DND-41 (cell line): ENCODE measurements at regions not wholly inside any gene's neighbourhood (a gene's known extent, or its start where the extent isn't known, plus 50 kb on each side); places are given as distances from the start of the nearest gene placed in this dataset.

Experiments
- ATAC-seq: fragments of 200-7000 bp; cut with Tn5 transposase; 3 replicates; pipeline ENCODE4 v1.9.1; 2021; ENCODE audit warnings: low read depth; ENCODE audit not compliant: insufficient read depth
- DNase-seq: peaks from one replicate; pipeline ENCODE4 v3.0.0-alpha.2; 2020
- H2AFZ ChIP-seq: 2 replicates; pipeline ENCODE4 v1.6.0; 2012; ENCODE audit warnings: low read depth, low read length
- H3K27ac ChIP-seq: 2 replicates; pipeline ENCODE4 v1.5.1; 2012; ENCODE audit warnings: low read length, inconsistent platforms
- H3K27me3 ChIP-seq: fragments of 200-600 bp; sonication (generic); 2 replicates; pipeline ENCODE4 v1.6.0; 2012; ENCODE audit warnings: low read length, mild to moderate bottlenecking, inconsistent platforms; ENCODE audit not compliant: insufficient read depth, poor library complexity
- H3K36me3 ChIP-seq: 2 replicates; pipeline ENCODE4 v1.5.1; 2012; ENCODE audit warnings: low read length, inconsistent platforms; ENCODE audit not compliant: insufficient read depth
- H3K4me1 ChIP-seq: 2 replicates; pipeline ENCODE4 v1.5.1; 2012; ENCODE audit warnings: mild to moderate bottlenecking, low read length; ENCODE audit not compliant: insufficient read depth
- H3K4me2 ChIP-seq: 2 replicates; pipeline ENCODE4 v1.6.0; 2012; ENCODE audit warnings: mild to moderate bottlenecking, moderate library complexity, low read length, inconsistent platforms; ENCODE audit not compliant: insufficient read depth
- H3K4me3 ChIP-seq, 2 experiments: fragments of 200-600 bp in 1 of 2; shearing (Covaris generic) in 1 of 2; 2 replicates each; pipeline ENCODE4 v1.5.1; 2012 to 2016; ENCODE audit warnings: inconsistent platforms in 2 of 2, low read length in 2 of 2, mild to moderate bottlenecking in 2 of 2, low read depth in 1 of 2, moderate library complexity in 1 of 2
- H3K79me2 ChIP-seq: 2 replicates; pipeline ENCODE4 v1.6.0; 2012; ENCODE audit warnings: low read length, inconsistent platforms; ENCODE audit not compliant: insufficient read depth
- H3K9ac ChIP-seq: 2 replicates; pipeline ENCODE4 v1.6.0; 2012; ENCODE audit warnings: low read depth, mild to moderate bottlenecking, inconsistent platforms, low read length, moderate library complexity
- H3K9me3 ChIP-seq: 2 replicates; pipeline ENCODE4 v1.5.1; 2012; ENCODE audit warnings: low read length, moderate library complexity, mild to moderate bottlenecking, inconsistent platforms; ENCODE audit not compliant: insufficient read depth, severe bottlenecking
- H4K20me1 ChIP-seq: 2 replicates; pipeline ENCODE4 v1.6.0; 2012; ENCODE audit warnings: low read length; ENCODE audit not compliant: insufficient read depth
- CTCF ChIP-seq: IDR thresholded peaks from 2 replicates; pipeline ENCODE4 v1.5.1; 2012; ENCODE audit warnings: borderline replicate concordance, low read length, moderate library complexity, mild to moderate bottlenecking; ENCODE audit not compliant: poor library complexity, severe bottlenecking; ENCODE audit errors: extremely low read depth
- EZH2 ChIP-seq: IDR thresholded peaks from 3 replicates; pipeline ENCODE4 v1.6.1; 2012; ENCODE audit warnings: borderline replicate concordance, low read depth, mild to moderate bottlenecking, moderate library complexity, low read length, inconsistent platforms; ENCODE audit not compliant: severe bottlenecking

- Histone ChIP-seq H3K9me3 (no peaks in the 10 kb centered on the region), H2AFZ (no peak overlapping the region), H3K9ac (no peak overlapping the region), H4K20me1 (no peaks in the 10 kb centered on the region), H3K36me3 (no peaks in the 10 kb centered on the region), H3K27ac (no peak overlapping the region), H3K27me3 (no peaks in the 10 kb centered on the region), H3K4me2 (no peak overlapping the region), H3K4me1 (no peaks in the 10 kb centered on the region), H3K4me3 (no peak overlapping the region), H3K79me2 (no peaks in the 10 kb centered on the region)
- DNase-seq (no peak), ATAC-seq (no peak)
- no peak for TF ChIP-seq CTCF
These were observed 447.4 kb downstream of the BRD1 start for GRCh38 chr22:49380095-49380827.

- Histone ChIP-seq H3K4me1 (no peaks in the 10 kb centered on the region), H2AFZ (no peak overlapping the region), H3K36me3 (no peaks in the 10 kb centered on the region), H3K9ac (no peak overlapping the region), H3K9me3 (no peaks in the 10 kb centered on the region), H3K4me3 (no peak overlapping the region), H3K27me3 (no peaks in the 10 kb centered on the region), H4K20me1 (no peaks in the 10 kb centered on the region), H3K4me2 (no peak overlapping the region), H3K79me2 (no peaks in the 10 kb centered on the region), H3K27ac (no peak overlapping the region)
- no peak for ATAC-seq
- no peak for TF ChIP-seq CTCF
- no peak for TF ChIP-seq EZH2
- no peak for DNase-seq
These were observed 450.4 kb downstream of the BRD1 start for GRCh38 chr22:49377306-49377705.

GRCh38 chr22:49373801-49374226 is 453.9 kb downstream of the BRD1 start:
- Histone ChIP-seq H3K9me3 (no peaks in the 10 kb centered on the region), H2AFZ (no peak overlapping the region), H3K27ac (no peak overlapping the region), H3K27me3 (no peaks in the 10 kb centered on the region), H3K4me1 (no peaks in the 10 kb centered on the region), H3K4me2 (no peak overlapping the region), H3K36me3 (no peaks in the 10 kb centered on the region), H3K9ac (no peak overlapping the region), H3K4me3 (no peak overlapping the region), H3K79me2 (no peaks in the 10 kb centered on the region), H4K20me1 (no peaks in the 10 kb centered on the region)
- no peak for DNase-seq
- TF ChIP-seq CTCF (no peak), EZH2 (no peak)
- no peak for ATAC-seq

- no peak overlapping the region for H3K9ac ChIP-seq
- H3K27me3 ChIP-seq = no peaks in the 10 kb centered on the region
- H3K79me2 ChIP-seq = no peaks in the 10 kb centered on the region
- H3K4me3 ChIP-seq = no peak overlapping the region
- H4K20me1 ChIP-seq = no peaks in the 10 kb centered on the region
- no peak for TF ChIP-seq CTCF
- TF ChIP-seq EZH2 = no peak
- H3K36me3 ChIP-seq = no peaks in the 10 kb centered on the region
- no peak overlapping the region for H3K27ac ChIP-seq
- no peak overlapping the region for H3K4me2 ChIP-seq
- no peaks in the 10 kb centered on the region for H3K4me1 ChIP-seq
- ATAC-seq (no peak), DNase-seq (no peak)
- no peak overlapping the region for H2AFZ ChIP-seq
- H3K9me3 ChIP-seq = no peaks in the 10 kb centered on the region
These were observed 454.4 kb downstream of the BRD1 start for GRCh38 chr22:49373289-49373666.
